HCT116 (cell line): ENCODE measurements at regions not wholly inside any gene's neighbourhood (a gene's known extent, or its start where the extent isn't known, plus 50 kb on each side); places are given as distances from the start of the nearest gene placed in this dataset.
"Not testable (repeated sequence)": the region's sequence is repeated elsewhere in the genome, so short reads cannot be mapped to it uniquely, and the experiment has no call there.

ENCODE experiments used
- ATAC-seq: fragments of 200-7000 bp; cut with Tn5 transposase; 2 replicates; pipeline ENCODE4 v1.9.1; 2020; ENCODE audit warnings: mild to moderate bottlenecking, moderate library complexity
- BruUV-seq: library from RNA; stranded (reverse); fragments of 400-500 nt; replicated peaks from 2 replicates; lab custom pipeline; 2021; lab: Mats Ljungman, UMichigan
- CTCF ChIA-PET: fragments of 300-600 bp; sonication (Branson Sonifier 250); formaldehyde crosslinking; loops from one replicate; lab custom pipeline; 2021; ENCODE audit warnings: antibody characterized with exemption; lab: Charles Lee
- POLR2A ChIA-PET: fragments of 300-600, 350-600 bp; sonication (Branson Sonifier 250); formaldehyde crosslinking; loops from one replicate; lab custom pipeline; 2021; ENCODE audit warnings: antibody characterized with exemption; lab: Charles Lee
- RAD21 ChIA-PET, 2 experiments: fragments of 300-600 bp; sonication (Branson Sonifier 250); formaldehyde crosslinking; loops; one replicate each; lab custom pipeline; 2023; ENCODE audit warnings: low total read pairs in 2 of 2; ENCODE audit not compliant: uncharacterized antibody in 2 of 2, unreplicated experiment in 2 of 2, low non-redundant PET in 1 of 2; lab: Charles Lee
- DNase-seq: peaks from one replicate; pipeline ENCODE4 v3.0.0-alpha.2; 2010; ENCODE audit warnings: low read depth, low spot score
- H2AFZ ChIP-seq: fragments of 200-600 bp; shearing (Covaris generic), sonication (generic); 2 replicates; pipeline ENCODE4 v1.6.1; 2017; ENCODE audit warnings: low read depth, mixed run types, mixed read lengths, antibody characterized with exemption, low read length; ENCODE audit not compliant: poor library complexity, severe bottlenecking
- H3K27ac ChIP-seq: 2 replicates; pipeline ENCODE4 v1.5.1; 2012; ENCODE audit warnings: low read depth, low read length
- H3K27me3 ChIP-seq: fragments of 200-600 bp; sonication (generic); 2 replicates; pipeline ENCODE4 v1.6.1; 2016; ENCODE audit warnings: mixed run types, low read length, mixed read lengths; ENCODE audit not compliant: insufficient read depth
- H3K36me3 ChIP-seq, 2 experiments: fragments of 200-500 bp in 1 of 2; fragments of 200-600 bp in 1 of 2; sonication (Bioruptor generic) in 1 of 2; sonication (generic) in 1 of 2; 2 replicates each; pipeline versions ENCODE4 v1.5.1 to v1.6.1; 2014 to 2016; ENCODE audit warnings: low read length in 2 of 2, inconsistent platforms in 1 of 2, mixed read lengths in 1 of 2, mixed run types in 1 of 2; ENCODE audit not compliant: insufficient read depth in 2 of 2, control insufficient read depth in 1 of 2
- H3K4me1 ChIP-seq, 2 experiments: fragments of 200-600 bp in 1 of 2; sonication (generic) in 1 of 2; 2 replicates each; pipeline versions ENCODE4 v1.5.1 to v1.6.1; 2012 to 2017; ENCODE audit warnings: low read length in 2 of 2, inconsistent platforms in 1 of 2, mild to moderate bottlenecking in 1 of 2, mixed read lengths in 1 of 2, mixed run types in 1 of 2, moderate library complexity in 1 of 2; ENCODE audit not compliant: insufficient read depth in 2 of 2, control insufficient read depth in 1 of 2
- H3K4me2 ChIP-seq: fragments of 200-600 bp; sonication (generic); 2 replicates; pipeline ENCODE4 v1.6.1; 2017; ENCODE audit warnings: mixed run types, low read length, mixed read lengths
- H3K4me3 ChIP-seq, 2 experiments: fragments of 200-600 bp in 1 of 2; sonication (generic) in 1 of 2; replicated peaks in 1 of 2; 2 replicates each; pipeline ENCODE4 v1.5.1; 2011 to 2016; ENCODE audit warnings: low read length in 2 of 2, control low read depth in 1 of 2, low read depth in 1 of 2, mild to moderate bottlenecking in 1 of 2, mixed read lengths in 1 of 2, mixed run types in 1 of 2
- H3K79me2 ChIP-seq: fragments of 200-600 bp; sonication (generic); 2 replicates; pipeline ENCODE4 v1.6.1; 2017; ENCODE audit warnings: mild to moderate bottlenecking, mixed run types, low read length, moderate library complexity, mixed read lengths; ENCODE audit not compliant: insufficient read depth
- H3K9ac ChIP-seq: fragments of 200-600 bp; sonication (generic); 2 replicates; pipeline ENCODE4 v1.6.1; 2016; ENCODE audit warnings: low read length, mixed read lengths
- H3K9me2 ChIP-seq: fragments of 200-600 bp; sonication (generic), shearing (Covaris generic); 2 replicates; pipeline ENCODE4 v1.6.1; 2017; ENCODE audit warnings: mixed run types, mild to moderate bottlenecking, moderate library complexity; ENCODE audit not compliant: insufficient read depth
- H3K9me3 ChIP-seq, 2 experiments: fragments of 200-500 bp in 1 of 2; fragments of 200-600 bp in 1 of 2; sonication (Bioruptor generic) in 1 of 2; sonication (generic) in 1 of 2; 2 replicates each; pipeline ENCODE4 v1.6.1; 2014 to 2017; ENCODE audit warnings: low read length in 2 of 2, mixed read lengths in 2 of 2, inconsistent platforms in 1 of 2, low read depth in 1 of 2, mild to moderate bottlenecking in 1 of 2, mixed run types in 1 of 2, moderate library complexity in 1 of 2; ENCODE audit not compliant: control insufficient read depth in 1 of 2, insufficient read depth in 1 of 2
- H4K20me1 ChIP-seq: fragments of 200-600 bp; sonication (generic), shearing (Covaris generic); 2 replicates; pipeline ENCODE4 v1.6.1; 2017; ENCODE audit warnings: mixed run types, mild to moderate bottlenecking, moderate library complexity; ENCODE audit not compliant: insufficient read depth
- CEBPB ChIP-seq: IDR thresholded peaks from 2 replicates; pipeline ENCODE4 v1.6.1; 2012; ENCODE audit warnings: low read depth
- CTCF ChIP-seq, 3 experiments: fragments of 200-600 bp in 1 of 3; sonication (generic) in 1 of 3; IDR thresholded peaks in 2 of 3; conservative IDR thresholded peaks in 1 of 3; 2 replicates each; pipeline ENCODE4 v1.5.1; 2012 to 2017; ENCODE audit warnings: low read depth in 2 of 3, low read length in 2 of 3, antibody characterized with exemption in 1 of 3, borderline replicate concordance in 1 of 3, control low read depth in 1 of 3, mild to moderate bottlenecking in 1 of 3, mixed read lengths in 1 of 3, mixed run types in 1 of 3, moderate library complexity in 1 of 3; ENCODE audit not compliant: insufficient read depth in 1 of 3
- ELF1 ChIP-seq: IDR thresholded peaks from 2 replicates; pipeline ENCODE4 v1.6.1; 2012; ENCODE audit warnings: low read depth, borderline replicate concordance
- FOSL1 ChIP-seq: IDR thresholded peaks from 2 replicates; pipeline ENCODE4 v1.6.1; 2012; ENCODE audit warnings: low read depth
- POLR2AphosphoS5 ChIP-seq: IDR thresholded peaks from 2 replicates; pipeline ENCODE4 v1.6.1; 2011; ENCODE audit warnings: mild to moderate bottlenecking, low read depth, low read length, moderate library complexity
- SP1 ChIP-seq: IDR thresholded peaks from 2 replicates; pipeline ENCODE4 v1.6.1; 2012; ENCODE audit warnings: low read depth
- SRF ChIP-seq: IDR thresholded peaks from 2 replicates; pipeline ENCODE4 v1.6.1; 2012; ENCODE audit warnings: low read depth
- TCF7L2 ChIP-seq: IDR thresholded peaks from 2 replicates; pipeline ENCODE4 v1.7.0; 2011; ENCODE audit warnings: borderline replicate concordance, inconsistent platforms; ENCODE audit not compliant: insufficient read depth, insufficient read length; ENCODE audit errors: extremely low read depth
- intact Hi-C: fragments of 100-400 bp; cut with micrococcal nuclease; formaldehyde crosslinking; loops from 2 replicates; pipeline ENCODE4 v1.10.0; 2022
- TF ChIP-seq, protein P1 (sequence below): IDR thresholded peaks from 2 replicates; pipeline ENCODE4 v1.6.1; 2011; ENCODE audit warnings: mild to moderate bottlenecking, low read length, moderate library complexity; ENCODE audit not compliant: insufficient replicate concordance; ENCODE audit errors: extremely low read depth

DNA sequence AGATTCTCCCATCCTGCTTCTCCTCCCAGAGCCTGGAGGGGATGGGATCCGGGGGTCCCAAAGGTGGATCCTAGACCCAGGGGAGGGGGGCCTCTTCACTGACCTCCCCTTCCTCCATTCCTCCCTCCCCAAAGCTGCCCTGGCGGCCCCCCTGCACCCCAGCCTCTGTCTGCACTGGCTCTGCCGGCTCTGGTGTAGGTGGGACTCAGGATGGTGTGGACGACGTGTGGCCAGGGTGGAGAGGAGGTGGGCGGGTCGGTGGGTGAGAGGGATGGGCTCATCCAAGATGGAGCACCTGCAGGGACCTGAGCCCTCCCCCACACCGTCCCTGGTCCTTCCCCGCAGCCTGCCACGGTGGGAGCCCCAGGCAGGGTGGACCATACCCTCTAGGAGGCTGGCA is 355.6 kb downstream of the TMEM121 start:
- H3K79me2 ChIP-seq, BruUV-seq, H3K27ac ChIP-seq, H3K9ac ChIP-seq, H2AFZ ChIP-seq, intact Hi-C loops, DNase-seq, CTCF ChIA-PET, H3K4me3 ChIP-seq, H3K9me3 ChIP-seq, H3K4me2 ChIP-seq, H3K4me1 ChIP-seq, POLR2A ChIA-PET, ATAC-seq, H4K20me1 ChIP-seq, H3K9me2 ChIP-seq, H3K36me3 ChIP-seq, RAD21 ChIA-PET: not testable (repeated sequence)
- peaks cover 21% of the 10 kb centered on the region for H3K27me3 ChIP-seq

DNA sequence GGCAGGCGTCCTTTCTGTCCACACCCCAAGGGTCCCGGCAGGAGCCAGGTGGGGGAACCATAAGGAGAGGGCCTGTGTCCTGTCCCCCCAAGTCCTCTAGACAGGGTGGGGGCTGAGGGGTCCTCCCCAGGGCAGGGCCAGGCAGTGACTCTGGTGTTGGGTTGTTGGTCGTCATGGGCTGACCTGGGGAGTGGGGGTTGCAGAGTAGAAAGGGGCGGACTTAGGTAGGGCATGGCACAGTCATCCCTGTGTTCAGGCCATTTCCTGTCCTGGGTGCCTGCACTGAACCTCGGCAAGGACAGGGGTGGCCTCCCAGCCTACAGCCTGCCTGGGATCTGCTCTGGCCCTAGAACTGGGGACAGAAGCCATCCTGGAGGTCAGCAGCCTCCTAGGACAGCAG is 356.2 kb downstream of the TMEM121 start:
- Histone ChIP-seq H3K27ac (no peak overlapping the region), H3K9ac (no peak overlapping the region), H3K9me3 (no peaks in the 10 kb centered on the region), H3K4me1 (no peaks in the 10 kb centered on the region), H4K20me1 (no peaks in the 10 kb centered on the region), H3K4me3 (no peak overlapping the region), H3K4me2 (no peak overlapping the region), H3K79me2 (no peaks in the 10 kb centered on the region), H3K9me2 (no peaks in the 10 kb centered on the region), H3K36me3 (no peaks in the 10 kb centered on the region), H2AFZ (no peak overlapping the region), H3K27me3 (peaks cover 15% of the 10 kb centered on the region)
- DNase-seq (no peak), ATAC-seq (no peak)
- intact Hi-C loops = no loop called here
- RAD21 ChIA-PET = no interaction called here
- POLR2A ChIA-PET = no interaction called here
- no peak for TF ChIP-seq TCF7L2
- no peak for TF ChIP-seq POLR2AphosphoS5
- TF ChIP-seq SP1 = no peak
- TF ChIP-seq CEBPB = no peak
- TF ChIP-seq, protein P1, sequence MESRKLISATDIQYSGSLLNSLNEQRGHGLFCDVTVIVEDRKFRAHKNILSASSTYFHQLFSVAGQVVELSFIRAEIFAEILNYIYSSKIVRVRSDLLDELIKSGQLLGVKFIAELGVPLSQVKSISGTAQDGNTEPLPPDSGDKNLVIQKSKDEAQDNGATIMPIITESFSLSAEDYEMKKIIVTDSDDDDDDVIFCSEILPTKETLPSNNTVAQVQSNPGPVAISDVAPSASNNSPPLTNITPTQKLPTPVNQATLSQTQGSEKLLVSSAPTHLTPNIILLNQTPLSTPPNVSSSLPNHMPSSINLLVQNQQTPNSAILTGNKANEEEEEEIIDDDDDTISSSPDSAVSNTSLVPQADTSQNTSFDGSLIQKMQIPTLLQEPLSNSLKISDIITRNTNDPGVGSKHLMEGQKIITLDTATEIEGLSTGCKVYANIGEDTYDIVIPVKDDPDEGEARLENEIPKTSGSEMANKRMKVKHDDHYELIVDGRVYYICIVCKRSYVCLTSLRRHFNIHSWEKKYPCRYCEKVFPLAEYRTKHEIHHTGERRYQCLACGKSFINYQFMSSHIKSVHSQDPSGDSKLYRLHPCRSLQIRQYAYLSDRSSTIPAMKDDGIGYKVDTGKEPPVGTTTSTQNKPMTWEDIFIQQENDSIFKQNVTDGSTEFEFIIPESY = no peak
- TF ChIP-seq CTCF (IDR thresholded peaks at IDR 0.05 in 2 of 3, conservative IDR thresholded peaks at IDR 0.05 in 1 of 3; ENCODE audit: borderline replicate concordance in 1 of 3, insufficient read depth in 1 of 3, low read depth in 2 of 3, low read length in 2 of 3) = no peak
- no peak for TF ChIP-seq ELF1
- no peak for TF ChIP-seq FOSL1
- no peak for TF ChIP-seq SRF
- BruUV-seq = no TSS peak
- CTCF ChIA-PET = no interaction called here
